ENCODE measurements at regions not wholly inside any gene's neighbourhood (a gene's known extent, or its start where the extent isn't known, plus 50 kb on each side); places are given as distances from the start of the nearest gene placed in this dataset.
A peak's percentile ranks its signal among the peaks of the same experiment; 100 is the strongest.

DNA sequence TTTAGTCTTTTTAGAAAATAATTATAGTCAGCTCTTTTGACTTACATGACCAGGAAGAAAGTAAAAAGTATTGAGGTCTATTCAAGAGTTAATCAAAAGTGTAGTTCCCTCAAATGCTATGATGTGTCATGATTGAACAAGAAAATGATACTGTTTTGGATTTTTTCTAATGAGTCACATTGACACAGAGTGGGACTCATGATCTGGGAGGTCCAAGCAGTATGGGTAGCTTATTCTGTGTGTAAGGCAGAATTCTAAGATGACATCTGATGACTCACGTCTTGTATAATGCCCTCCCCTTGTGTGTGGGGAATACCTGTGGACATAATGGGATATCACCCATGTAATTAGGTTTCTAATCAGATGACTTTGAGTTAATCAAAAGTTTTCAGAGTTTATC, 178.1 kb upstream of the DDHD1 start:
- DNase-seq = no peak

GRCh38 chr14:53330441-53330840, 177.3 kb upstream of the DDHD1 start:
- DNase-seq = no peak

- DNase-seq = no peak
Observed at GRCh38 chr14:53328841-53329240, 175.7 kb upstream of the DDHD1 start.

DNA sequence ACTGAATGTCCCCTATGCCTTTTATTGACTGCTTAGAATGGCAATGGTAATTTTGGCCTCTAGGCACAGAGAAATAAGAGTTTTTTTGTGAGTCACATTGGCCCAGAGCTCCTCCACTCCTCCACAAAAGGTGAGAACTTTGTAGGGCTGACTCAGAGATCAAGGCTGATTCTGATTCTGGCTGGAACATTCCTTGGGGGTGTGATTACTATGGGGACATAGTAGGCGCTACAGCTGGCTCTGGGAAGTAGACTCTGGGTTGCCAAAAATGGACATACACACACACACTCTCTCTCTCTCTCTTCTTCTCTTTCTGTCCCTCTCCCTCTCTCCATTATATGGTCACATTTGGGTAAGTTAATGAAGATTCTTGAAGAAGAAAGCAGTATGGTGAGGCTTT, 174.6 kb upstream of the DDHD1 start:
- no peak for DNase-seq

DNA sequence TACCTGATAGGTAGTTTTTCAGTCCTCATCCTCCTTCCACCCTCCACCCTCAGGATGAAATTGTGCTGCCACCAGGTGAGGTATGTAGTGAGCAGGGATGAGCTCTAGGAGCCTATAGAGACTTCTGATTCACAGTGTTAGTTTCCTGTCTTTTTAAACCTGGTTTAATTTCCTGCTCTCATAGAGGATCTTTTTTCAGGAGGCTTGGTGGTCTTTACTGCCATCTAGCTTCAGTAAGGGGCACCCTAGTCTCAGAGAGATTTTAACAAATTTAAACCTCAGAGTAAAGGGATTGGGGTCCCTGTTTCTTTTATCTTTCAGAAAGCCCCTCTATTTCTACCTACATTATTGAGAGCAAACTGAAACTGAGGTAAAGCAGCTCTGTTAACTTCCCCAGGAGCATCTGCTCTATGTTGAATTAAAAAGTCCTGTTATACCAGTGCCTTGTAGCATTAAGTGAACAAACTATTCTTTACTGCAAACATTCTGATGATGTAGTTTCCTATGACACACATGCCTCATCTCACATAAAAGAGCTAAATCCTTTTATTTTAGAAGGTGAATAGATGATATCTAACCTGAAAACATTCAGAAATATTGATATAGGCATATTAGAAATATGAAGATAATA, 172.2 kb upstream of the DDHD1 start:
- DNase-seq = peak in 1 of 2 experiments; percentile 4

- DNase-seq = no peak
Observed at GRCh38 chr14:53316504-53316903, 163.4 kb upstream of the DDHD1 start.

DNA sequence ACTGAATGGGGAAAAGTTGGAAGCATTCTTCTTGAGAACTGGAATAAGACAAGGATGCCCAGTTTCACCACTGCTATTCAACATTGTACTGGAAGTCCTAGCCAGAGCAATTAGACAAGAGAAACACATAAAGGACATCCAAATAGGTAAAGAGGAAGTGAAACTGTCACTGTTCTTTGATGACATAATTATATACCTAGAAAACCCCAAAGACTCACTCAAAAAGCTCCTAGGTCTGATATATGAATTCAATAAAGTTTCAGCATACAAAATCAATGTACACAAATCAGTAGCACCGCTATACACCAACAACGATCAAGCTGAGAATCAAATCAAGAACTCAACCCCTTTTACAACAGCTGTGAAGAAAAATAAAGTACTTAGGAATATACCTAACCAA, 157.3 kb upstream of the DDHD1 start:
- no peak for DNase-seq

GRCh38 chr14:53306911-53307310, 153.8 kb upstream of the DDHD1 start:
- DNase-seq = no peak

- peak in 1 of 2 experiments; percentile 12 for DNase-seq
Observed at GRCh38 chr14:53306267-53306721, 153.2 kb upstream of the DDHD1 start.

DNA sequence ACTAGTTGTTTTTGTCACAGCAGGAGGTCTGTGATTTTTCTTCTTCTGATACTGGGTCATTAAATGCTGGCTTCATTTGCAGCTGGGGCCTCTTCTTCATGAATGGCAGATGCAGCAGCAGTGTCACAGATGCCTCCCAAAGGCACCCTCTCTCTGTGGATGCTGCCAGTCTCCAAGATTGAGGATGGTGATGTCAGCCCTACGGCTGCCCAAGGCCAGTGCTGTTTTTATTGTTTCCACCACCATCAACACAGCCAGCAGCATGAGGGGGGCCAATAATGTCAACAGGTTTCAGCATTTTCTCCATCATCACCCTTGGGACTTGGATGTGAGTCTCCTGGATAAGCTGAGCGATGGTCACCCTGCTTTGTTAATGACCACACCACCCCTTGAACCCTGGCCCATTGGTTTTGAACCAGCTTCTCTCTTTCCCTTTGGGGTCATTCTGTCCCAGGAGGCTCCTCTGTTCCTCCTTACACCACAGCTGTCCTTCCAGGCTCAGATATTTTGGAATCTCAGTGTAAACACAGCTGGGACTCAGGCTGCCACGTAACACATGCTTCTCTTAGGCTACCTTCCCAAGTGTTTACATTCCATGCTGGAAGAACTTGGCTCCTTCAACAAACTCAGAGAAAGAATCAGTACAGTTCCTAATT, 151.7 kb upstream of the DDHD1 start:
- no peak for DNase-seq

- DNase-seq = no peak
Observed at GRCh38 chr14:53295985-53296582, 143.0 kb upstream of the DDHD1 start.

DNA sequence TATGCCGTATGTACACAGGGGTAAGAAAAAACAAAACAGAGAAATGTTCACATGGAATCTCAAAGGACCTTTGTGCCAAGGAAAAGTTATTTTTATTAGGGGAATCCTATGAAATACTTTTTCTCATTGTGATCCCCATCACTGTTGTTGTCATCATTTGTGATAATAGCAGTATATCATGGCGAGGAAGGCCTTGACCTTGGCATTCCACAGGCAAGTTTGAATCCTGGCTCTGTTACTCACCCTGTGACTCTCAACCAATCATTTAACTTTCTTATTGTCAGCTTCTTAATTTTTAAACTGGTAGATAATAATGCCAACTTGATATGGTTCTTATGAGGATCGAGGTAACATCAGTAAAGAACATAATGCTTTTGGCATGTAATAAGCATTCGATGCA, 142.2 kb upstream of the DDHD1 start:
- DNase-seq = no peak

DNA sequence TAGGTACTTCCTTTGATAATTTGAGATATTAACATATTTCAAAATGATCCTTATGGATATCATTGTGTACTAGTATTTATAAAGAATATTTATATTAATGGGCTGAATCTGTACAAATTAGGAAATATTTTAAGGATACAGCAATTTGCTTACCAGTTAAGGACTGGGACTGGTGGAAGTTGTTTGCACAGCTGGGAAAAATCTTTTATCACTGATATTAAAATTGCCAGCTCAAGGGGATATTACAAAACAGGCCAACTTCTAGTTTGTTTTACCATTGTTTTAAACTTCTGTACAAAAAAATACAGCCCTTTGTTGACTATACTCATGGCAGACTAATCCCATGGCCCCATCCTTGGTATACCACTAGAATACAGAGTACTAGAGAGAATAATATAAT, 133.2 kb upstream of the DDHD1 start:
- no peak for DNase-seq

GRCh38 chr14:53285821-53286220, 132.7 kb upstream of the DDHD1 start:
- DNase-seq = no peak

- no peak for DNase-seq
Observed at GRCh38 chr14:53285064-53285463, 131.9 kb upstream of the DDHD1 start.

GRCh38 chr14:53278602-53279506, 125.7 kb upstream of the DDHD1 start:
- DNase-seq = no peak

DNA sequence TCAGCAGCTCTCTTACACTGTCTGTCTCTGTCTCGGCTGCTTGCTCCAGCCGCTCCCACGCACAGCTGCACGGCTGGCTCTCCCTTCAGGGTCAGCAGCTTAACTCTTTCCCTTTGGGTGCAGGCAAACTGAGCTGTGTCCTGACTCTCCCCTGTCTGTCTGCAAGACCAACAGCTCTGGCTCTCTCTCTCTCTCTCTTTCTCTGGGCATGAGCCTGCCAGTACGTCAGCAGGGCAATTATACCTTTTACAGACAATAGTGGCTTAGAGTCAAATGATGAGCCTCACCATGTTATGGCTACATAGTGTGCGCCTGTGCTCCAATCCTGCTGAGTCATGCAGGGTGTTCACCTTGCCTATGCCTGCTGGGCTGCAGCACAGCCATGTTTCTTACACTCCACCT, 120.5 kb upstream of the DDHD1 start:
- DNase-seq = no peak

DNA sequence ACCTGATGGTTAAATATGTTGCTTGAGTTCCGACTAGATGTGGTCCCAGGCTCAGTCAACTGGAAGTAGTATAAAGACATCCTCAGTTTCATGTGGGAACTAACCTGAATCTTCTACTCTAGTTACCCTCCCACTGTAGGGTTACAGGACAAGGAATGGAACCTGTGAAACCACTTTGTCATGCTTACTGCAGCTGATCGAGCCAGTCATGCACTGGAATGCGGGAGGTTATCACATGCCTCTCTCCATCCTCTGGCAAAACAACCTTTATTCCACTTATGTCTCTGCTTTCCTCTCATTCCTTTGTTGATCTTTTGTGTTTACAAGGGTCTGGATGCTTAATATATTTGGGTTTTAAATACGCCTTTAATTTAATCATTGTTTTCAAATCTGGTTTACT, 111.9 kb upstream of the DDHD1 start:
- no peak for DNase-seq

GRCh38 chr14:53260928-53261327, 107.8 kb upstream of the DDHD1 start:
- no peak for DNase-seq

GRCh38 chr14:53260286-53260685, 107.2 kb upstream of the DDHD1 start:
- DNase-seq = no peak

DNA sequence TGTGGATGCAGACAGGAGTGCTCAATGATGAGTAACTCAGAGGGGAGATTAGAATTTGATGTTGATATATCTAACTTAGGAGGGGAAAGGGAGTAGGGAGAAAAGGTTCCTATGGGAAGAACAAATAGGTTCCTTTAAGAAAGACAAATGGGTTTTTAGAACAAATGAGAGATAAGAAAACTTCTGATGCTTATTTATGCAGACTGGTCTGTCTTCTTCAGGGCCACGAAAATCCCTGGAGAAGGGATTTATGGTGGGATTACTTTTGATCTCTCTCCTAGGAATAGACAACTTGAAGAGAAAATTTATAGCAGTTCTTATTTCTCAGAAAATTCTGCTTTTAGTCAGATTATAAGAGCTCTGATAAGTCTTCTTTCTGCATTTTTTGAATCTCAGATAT, 99.0 kb upstream of the DDHD1 start:
- DNase-seq = no peak

DNA sequence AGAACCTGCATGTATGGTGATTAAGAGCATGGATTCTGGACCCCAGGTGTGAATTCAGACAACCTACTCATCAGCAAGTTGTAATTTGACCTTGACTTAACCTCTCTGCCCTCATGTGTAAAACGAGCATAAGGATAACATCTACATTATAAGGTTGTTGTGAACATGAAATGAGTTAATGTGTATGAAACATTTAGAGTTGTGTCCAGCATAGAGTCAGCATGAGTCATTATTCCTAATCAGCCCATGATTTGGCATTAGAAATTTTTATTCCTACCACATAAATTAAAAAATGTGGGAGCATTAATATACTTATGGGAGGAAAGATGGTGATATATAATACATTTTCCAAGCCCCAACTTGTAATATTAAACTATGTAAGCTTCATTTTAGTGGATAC, 95.9 kb upstream of the DDHD1 start:
- no peak for DNase-seq

GRCh38 chr14:53247596-53248370, 94.7 kb upstream of the DDHD1 start:
- no peak for DNase-seq
